ENCODE measurements at regions not wholly inside any gene's neighbourhood (a gene's known extent, or its start where the extent isn't known, plus 50 kb on each side); places are given as distances from the start of the nearest gene placed in this dataset.

GRCh38 chr5:123937230-123937629, 425.3 kb downstream of the CSNK1G3 start:
- H3K18ac ChIP-seq (ENCODE audit: extremely low read depth, low read length): no peak overlapping the region
- ChIA-PET CTCF (ENCODE audit: partially characterized antibody) (interaction anchor here (1.2 kb wide), 1 partner anchor 11 kb away, joined by 4 read pairs; no protein-coding TSS in a partner anchor), POLR2A (ENCODE audit: partially characterized antibody) (no interaction called here)
- H3K4me3 ChIP-seq (ENCODE audit: extremely low read depth in 1 of 4, insufficient read depth in 2 of 4, low read depth in 3 of 4, low read length in 4 of 4): no peak overlapping the region
- no peak overlapping the region for H2BK120ac ChIP-seq (replicated peaks; ENCODE audit: low read depth, low read length)
- peak; percentile 38 to 53 for DNase-seq (ENCODE audit: low read depth in 1 of 2, low spot score in 2 of 2)
- peaks cover 0 to 24% (median 12%) of the 10 kb centered on the region in 4 experiments; a peak in 3 of 8 replicates for H3K36me3 ChIP-seq (ENCODE audit: control insufficient read depth in 2 of 4, insufficient read depth in 4 of 4, low read length in 3 of 4)
- no peak overlapping the region for H3K27ac ChIP-seq (ENCODE audit: low read depth, low read length)
- no peaks in the 10 kb centered on the region for H3K4me1 ChIP-seq (replicated peaks in 1 of 4; ENCODE audit: control insufficient read depth in 3 of 4, insufficient read depth in 4 of 4, low read length in 3 of 4)
- 59% methylated on average over 6 of the region's 6 CpGs; no CpG with 5 or more reads in 1 of the 2 experiments for WGBS, 2 experiments (ENCODE audit: extremely low coverage in 1 of 2, insufficient coverage in 1 of 2, insufficient read length in 1 of 2, insufficient replicate concordance in 2 of 2, low coverage in 1 of 2, low lambda C conversion rate in 2 of 2, missing lambda C conversion rate in 1 of 2)
- TF ChIP-seq E2F6 (IDR thresholded peaks at IDR 0.05) (peak; percentile 83), ATF3 (IDR thresholded peaks at IDR 0.05; ENCODE audit: insufficient read depth, low read depth, low read length) (0 out of 2 replicates have a peak, but pooled peaks have one; percentile 35), CTCF (IDR thresholded peaks at IDR 0.05; ENCODE audit: control extremely low read depth in 1 of 3, insufficient read depth in 1 of 3, low read depth in 1 of 3, low read length in 3 of 3) (peak; percentile 30 to 79 (median 60)), MAX (IDR thresholded peaks at IDR 0.05) (peak; percentile 97), NRF1 (IDR thresholded peaks at IDR 0.05; ENCODE audit: low read depth, low read length) (no peak), TCF12 (IDR thresholded peaks at IDR 0.05; ENCODE audit: low read depth, low read length) (0 out of 2 replicates have a peak, but pooled peaks have one; percentile 27), RAD21 (IDR thresholded peaks at IDR 0.05 in 1 of 2, conservative IDR thresholded peaks at IDR 0.05 in 1 of 2; ENCODE audit: low read depth in 2 of 2, low read length in 2 of 2) (peak; percentile 95 to 97), CEBPB (IDR thresholded peaks at IDR 0.05; ENCODE audit: low read depth, low read length) (no peak), YY1 (IDR thresholded peaks at IDR 0.05; ENCODE audit: low read depth, low read length) (peak; percentile 26; the same call in 1 of the 2 replicates)
- no peaks in the 10 kb centered on the region for H3K23me2 ChIP-seq (ENCODE audit: low read depth, low read length)
- H4K8ac ChIP-seq (ENCODE audit: extremely low read depth, insufficient read depth, low read length): no peak overlapping the region
- H3K79me2 ChIP-seq (ENCODE audit: control insufficient read depth in 1 of 2, insufficient read depth in 2 of 2, low read length in 2 of 2): no peaks in the 10 kb centered on the region
- no peak overlapping the region for H2BK20ac ChIP-seq (ENCODE audit: low read length)
- no peak overlapping the region for H2BK5ac ChIP-seq (ENCODE audit: low read depth, low read length)
- peak; percentile 98 for FAIRE-seq
- peaks cover 47 to 51% of the 10 kb centered on the region in 2 experiments for H3K9me3 ChIP-seq (ENCODE audit: insufficient read depth in 2 of 2, low read depth in 1 of 2, low read length in 1 of 2)
- H3K79me1 ChIP-seq (ENCODE audit: low read depth, low read length): no peaks in the 10 kb centered on the region
- H3K9ac ChIP-seq (replicated peaks in 1 of 4; ENCODE audit: extremely low read depth in 1 of 4, low read depth in 3 of 4, low read length in 3 of 4): no peak overlapping the region
- no peak overlapping the region for H2AK5ac ChIP-seq (ENCODE audit: low read depth, low read length)
- no peak overlapping the region for H2AFZ ChIP-seq (ENCODE audit: low read length)
- no peak overlapping the region for H2BK15ac ChIP-seq (ENCODE audit: low read length)
- H3K56ac ChIP-seq (replicated peaks; ENCODE audit: insufficient read length, low read depth, low read length): no peak overlapping the region
- no peak overlapping the region for H2BK12ac ChIP-seq (ENCODE audit: low read depth, low read length)
- no peaks in the 10 kb centered on the region for H3K27me3 ChIP-seq (replicated peaks in 1 of 4; ENCODE audit: control insufficient read depth in 3 of 4, extremely low read depth in 1 of 4, insufficient read depth in 3 of 4, low read length in 3 of 4)
- H3K23ac ChIP-seq (ENCODE audit: insufficient read length): no peak overlapping the region
- H4K91ac ChIP-seq (replicated peaks; ENCODE audit: insufficient read length, low read length): no peak overlapping the region
- no peak overlapping the region for H4K5ac ChIP-seq (ENCODE audit: insufficient read length, low read depth, low read length)
- no peak overlapping the region for H3K4ac ChIP-seq (replicated peaks; ENCODE audit: insufficient read length, low read depth, low read length)
- H3K4me2 ChIP-seq (ENCODE audit: insufficient read depth in 1 of 2, low read depth in 2 of 2, low read length in 2 of 2): no peak overlapping the region
- H3K14ac ChIP-seq (ENCODE audit: insufficient read length): no peak overlapping the region
- H4K20me1 ChIP-seq (replicated peaks in 1 of 2; ENCODE audit: control insufficient read depth in 1 of 2, insufficient read depth in 2 of 2, low read length in 2 of 2): no peaks in the 10 kb centered on the region

All from H1 (cell line).